Transverse colon (tissue), 4 donors: ENCODE measurements at regions not wholly inside any gene's neighbourhood (a gene's known extent, or its start where the extent isn't known, plus 50 kb on each side); places are given as distances from the start of the nearest gene placed in this dataset.

ENCODE experiments used
- POLR2A ChIP-seq: fragments of 450-650 bp; IDR thresholded peaks from one replicate; pipeline ENCODE4 v1.6.1; 2016; ENCODE audit warnings: antibody characterized with exemption, mild to moderate bottlenecking, moderate library complexity
- POLR2AphosphoS5 ChIP-seq, 3 donors: sonication (generic); formaldehyde crosslinking; IDR thresholded peaks; one replicate each; pipeline ENCODE4 v1.6.1; 2016; ENCODE audit warnings: antibody characterized with exemption in 3 of 3
- TF ChIP-seq, protein P1 (sequence below), 5 experiments: fragments of 200-600 bp in 3 of 5; fragments of 450-650 bp in 2 of 5; sonication (generic) in 3 of 5; IDR thresholded peaks; 1 replicate in 2 of 5; 2 replicates in 3 of 5; pipeline ENCODE4 v1.5.1; 2016 to 2017; ENCODE audit warnings: antibody characterized with exemption in 5 of 5, inconsistent platforms in 3 of 5, mild to moderate bottlenecking in 2 of 5, moderate library complexity in 1 of 5

DNA sequence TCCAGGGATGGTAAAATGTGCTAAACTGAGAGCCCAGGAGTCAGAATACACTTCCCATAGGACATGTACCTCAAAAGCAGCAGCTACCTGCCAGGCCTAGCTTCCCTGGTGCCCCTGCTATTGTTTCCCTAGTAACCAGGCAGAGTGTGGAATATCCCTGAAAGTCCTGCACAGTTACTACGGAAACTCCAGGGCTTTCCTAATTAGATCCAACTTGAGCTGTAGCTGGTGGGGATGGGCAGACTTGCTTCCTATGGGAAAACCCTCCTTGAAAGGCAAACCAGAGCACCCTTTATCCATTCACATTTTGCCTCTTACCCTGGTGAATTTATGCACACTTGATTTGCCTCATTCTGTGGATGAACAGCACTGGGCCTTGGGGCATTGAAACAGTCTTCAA lies 559.9 kb upstream of the PBX1 start:
- TF ChIP-seq POLR2AphosphoS5 (IDR thresholded peaks at IDR 0.05) (no peak), POLR2A (no peak)
- TF ChIP-seq, protein P1, sequence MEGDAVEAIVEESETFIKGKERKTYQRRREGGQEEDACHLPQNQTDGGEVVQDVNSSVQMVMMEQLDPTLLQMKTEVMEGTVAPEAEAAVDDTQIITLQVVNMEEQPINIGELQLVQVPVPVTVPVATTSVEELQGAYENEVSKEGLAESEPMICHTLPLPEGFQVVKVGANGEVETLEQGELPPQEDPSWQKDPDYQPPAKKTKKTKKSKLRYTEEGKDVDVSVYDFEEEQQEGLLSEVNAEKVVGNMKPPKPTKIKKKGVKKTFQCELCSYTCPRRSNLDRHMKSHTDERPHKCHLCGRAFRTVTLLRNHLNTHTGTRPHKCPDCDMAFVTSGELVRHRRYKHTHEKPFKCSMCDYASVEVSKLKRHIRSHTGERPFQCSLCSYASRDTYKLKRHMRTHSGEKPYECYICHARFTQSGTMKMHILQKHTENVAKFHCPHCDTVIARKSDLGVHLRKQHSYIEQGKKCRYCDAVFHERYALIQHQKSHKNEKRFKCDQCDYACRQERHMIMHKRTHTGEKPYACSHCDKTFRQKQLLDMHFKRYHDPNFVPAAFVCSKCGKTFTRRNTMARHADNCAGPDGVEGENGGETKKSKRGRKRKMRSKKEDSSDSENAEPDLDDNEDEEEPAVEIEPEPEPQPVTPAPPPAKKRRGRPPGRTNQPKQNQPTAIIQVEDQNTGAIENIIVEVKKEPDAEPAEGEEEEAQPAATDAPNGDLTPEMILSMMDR (IDR thresholded peaks at IDR 0.05): no peak
